ENCODE measurements at regions not wholly inside any gene's neighbourhood (a gene's known extent, or its start where the extent isn't known, plus 50 kb on each side); places are given as distances from the start of the nearest gene placed in this dataset.

DNA sequence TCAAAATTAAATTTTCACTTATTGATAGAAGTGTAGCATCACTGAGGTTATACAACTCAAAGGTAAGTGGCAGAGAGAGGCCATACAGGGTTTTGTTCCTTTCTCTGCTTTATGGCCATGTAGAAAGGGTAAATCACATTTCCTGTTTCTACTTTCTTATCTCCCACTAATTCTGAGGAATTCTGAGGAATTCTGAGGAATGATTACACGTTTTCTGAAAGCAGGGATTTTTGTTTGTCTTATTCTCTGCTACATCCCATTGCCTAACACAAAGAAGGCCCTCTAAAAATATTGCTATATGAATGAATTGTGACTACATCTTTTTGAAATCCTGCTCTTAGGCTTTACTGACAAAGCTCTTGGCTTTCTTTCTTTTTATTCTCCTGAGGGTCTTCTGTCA is 516.9 kb upstream of the ZNF608 start:
- DNase-seq = no peak

DNA sequence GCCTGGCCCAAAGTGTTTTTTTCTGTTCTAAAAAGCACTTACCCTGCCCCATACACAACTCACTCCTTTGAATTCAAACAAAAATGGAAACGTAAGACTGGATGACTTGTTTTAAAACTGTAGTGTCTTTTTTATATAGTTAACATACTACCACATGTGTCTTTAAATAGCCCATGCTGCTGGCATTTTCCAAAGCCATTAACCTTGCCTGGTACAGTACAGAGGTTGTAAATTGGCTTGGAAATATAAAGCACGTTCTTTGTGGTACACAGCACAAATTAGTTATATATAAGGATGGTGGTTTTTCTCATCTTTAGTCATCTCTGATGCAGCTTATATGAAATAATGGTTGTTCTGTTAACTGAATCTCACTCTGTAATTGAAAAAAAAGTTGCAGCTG is 519.7 kb upstream of the ZNF608 start:
- no peak for DNase-seq

DNA sequence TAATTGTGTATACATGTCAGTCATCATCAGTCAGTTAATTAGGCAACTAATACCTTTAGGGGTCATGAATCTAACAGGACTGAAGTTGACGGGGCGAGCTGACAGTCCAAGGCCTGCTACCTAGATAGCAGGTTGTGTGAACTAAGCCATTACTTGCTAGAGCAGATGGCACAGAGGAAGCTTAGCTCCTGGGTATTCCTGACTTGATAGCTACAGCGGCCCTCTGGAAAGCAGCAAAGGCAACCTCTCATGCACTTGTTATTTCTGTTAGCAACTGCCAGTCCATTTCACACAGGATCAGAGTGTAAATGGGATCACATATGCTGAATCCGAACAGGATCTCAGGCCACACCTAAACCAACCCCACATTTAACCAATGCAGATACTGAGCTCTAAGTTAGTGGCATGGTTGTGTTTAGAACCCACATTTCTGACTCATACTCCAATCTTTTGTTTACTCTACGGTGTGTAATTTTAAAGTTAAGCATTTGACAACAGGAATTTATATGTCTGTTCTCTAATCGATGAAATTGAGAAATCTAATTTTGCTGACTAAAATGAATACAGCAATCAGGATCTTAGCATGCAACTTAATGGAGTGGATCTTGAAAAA is 521.3 kb upstream of the ZNF608 start:
- no peak for DNase-seq

DNA sequence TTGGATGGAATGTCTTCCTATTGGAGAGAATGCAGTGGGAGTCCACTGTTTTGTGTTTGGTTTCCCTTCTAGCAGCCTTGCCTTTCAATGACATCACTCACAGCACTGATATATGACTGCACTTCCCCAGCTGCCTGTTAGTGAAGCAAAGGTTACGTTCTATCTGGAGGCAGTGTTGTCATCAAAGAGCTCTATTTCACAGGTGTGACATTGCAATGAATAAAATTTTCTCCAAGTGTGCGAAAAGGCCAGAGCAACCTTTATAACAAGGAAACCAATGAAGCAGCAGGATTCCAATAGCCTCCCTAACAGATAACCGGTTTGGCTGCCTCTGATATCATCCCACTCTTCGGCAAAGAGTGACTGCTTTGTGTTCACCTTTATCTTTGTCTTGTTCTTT is 523.5 kb upstream of the ZNF608 start:
- DNase-seq = no peak

DNA sequence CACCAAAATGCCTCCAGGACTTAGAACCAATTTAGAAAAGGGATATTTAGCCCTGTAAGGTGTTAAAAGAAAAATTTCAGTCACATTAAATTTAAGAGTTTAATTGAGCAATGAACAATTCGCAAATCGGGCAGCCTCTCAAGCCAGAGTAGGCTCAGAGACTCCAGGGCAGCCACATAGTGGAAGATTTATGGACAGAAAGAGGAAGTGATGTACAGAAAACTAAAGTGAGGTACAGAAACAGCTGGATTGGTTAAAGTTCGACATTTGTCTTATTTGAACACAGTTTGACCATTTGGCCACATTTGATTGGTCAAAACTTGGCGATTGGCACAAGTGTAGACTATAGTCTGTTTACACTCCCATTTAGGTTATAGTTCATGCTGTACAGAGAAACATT is 525.9 kb upstream of the ZNF608 start:
- no peak for DNase-seq

DNA sequence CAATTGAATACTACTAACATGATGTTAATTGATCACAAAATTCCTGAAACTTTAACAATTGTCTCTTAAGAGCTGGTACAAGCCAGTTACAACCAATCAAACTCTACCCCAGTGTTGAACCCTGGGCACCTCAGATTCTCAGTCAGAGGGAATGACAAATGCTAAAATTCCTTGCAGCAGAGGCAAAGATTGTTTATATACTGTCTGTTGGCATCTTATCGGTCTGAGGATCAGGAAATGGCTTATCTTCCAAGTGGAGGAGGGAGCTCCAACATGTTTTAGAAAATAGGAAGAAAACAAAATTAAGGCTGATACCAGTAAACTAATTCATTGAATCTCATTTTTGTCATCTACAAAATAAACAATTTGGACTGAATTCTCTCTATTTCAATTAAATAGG is 527.8 kb upstream of the ZNF608 start:
- DNase-seq = no peak

DNA sequence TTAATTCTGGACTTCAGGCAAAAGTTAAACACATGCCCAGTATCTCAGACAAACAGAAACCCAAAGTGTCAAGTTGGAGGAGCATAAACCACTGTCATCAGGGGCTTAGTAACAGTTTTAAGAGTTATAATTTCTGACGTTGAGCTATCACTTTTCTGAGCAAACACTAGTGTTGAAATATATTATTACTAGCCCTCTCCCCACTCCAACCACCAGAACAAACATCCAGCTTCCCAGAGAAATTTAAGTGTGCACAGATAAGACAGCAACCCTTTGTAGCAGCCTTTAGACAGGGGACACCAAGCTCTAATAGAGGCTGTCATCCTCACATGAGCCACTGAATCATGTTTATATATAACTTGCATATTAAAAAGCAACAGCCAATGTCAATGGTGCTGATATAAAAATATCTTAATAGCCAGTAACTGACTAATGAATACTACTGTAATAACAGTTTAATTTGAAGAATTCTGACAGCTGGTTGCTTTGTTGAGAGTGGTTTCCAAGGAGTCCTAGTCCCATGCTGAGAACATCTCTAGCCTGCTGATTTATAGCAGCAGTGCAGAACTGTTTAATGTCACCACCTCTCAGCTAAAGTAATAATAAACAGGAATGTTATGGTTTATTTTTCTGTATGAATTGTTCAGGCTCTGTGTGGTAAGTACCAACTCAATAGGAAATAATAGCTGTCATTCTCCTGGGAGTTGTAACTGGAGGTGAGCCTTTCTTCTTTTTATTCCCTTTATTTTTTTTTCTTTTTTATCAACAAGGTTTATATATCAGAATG is 528.7 kb upstream of the ZNF608 start:
- DNase-seq = no peak

DNA sequence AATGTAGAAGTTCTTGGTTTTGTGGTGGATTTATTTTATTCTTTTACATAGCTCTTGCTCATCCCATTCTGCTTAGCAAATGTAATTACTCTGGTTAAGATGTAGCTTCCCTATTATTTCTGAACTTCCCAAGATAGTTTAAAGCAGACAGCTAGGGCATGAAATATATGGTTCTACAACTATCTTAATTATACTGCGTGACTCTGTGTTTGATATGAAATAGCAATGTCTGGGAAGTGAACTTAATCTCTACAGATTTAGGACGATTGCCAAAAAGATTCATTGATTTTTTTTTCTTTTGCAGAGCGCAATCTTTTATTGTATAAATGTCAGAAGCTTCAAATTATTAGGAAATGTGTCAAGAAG is 529.3 kb upstream of the ZNF608 start:
- no peak for DNase-seq

DNA sequence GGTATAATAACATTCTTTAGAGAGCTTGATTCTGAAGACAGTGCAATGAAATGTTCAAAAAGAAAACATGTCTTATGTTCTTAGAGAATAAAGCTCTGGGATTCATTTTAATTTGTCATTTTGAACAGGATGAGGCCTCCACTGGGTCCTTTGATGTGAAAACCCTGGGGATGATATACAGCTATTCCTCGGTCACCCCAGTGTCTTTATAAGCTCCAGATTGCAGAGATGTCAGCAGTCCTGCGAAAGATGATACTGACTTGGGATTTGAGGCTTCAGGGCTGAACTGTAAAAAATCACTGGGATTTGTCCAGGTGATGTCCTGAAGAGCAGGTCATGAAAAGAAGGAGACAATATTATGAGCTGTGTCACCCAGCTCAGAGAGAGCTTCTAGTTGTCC is 529.7 kb upstream of the ZNF608 start:
- DNase-seq = no peak

DNA sequence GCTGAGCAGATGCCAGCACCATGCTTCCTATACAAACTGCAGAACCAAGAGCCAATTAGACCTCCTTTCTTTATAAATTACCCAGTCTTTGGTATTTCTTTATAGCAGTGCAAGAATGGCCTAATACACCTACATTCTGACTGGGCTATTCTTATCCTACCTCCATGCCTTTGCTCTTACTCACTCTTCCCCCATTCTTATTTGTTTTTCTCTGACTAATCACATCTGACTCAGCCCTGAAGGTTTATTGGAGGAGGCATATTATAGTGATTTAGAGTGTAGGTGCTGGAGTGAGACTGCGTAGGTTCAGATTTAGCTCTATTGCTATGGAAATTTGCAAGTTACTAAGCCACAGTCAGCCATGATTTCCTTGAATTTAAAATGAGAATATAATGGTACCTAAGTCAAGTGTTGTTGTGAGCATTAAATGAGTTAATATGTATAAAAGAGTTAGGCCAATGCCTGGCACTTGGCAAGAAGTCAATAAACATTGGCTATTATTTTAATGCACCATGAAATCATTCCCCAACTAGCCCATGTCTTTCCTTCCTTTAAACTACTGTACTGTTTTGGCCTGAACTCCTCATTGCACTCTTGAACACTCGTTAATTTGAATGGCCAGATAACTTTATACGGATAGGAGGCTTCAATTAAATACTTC is 531.2 kb upstream of the ZNF608 start:
- no peak for DNase-seq

DNA sequence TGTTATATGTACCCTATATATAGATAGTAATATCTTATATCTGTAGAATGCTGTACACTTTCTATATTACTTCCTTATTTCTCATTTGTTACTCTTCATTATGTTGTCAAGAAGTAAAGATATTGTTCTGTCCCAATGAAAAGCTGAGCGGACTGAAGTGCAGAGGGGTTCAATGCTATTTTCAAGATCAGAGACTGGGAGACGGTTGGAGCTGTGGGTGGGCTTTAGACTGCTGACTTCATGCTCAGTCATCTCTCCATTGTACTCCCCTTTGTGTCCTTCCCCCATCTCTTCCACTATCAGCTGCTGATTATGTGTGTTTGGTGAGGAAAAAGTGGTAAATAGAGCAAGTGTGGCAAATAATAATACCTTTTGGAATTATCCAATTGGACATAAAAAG is 532.3 kb upstream of the ZNF608 start:
- no peak for DNase-seq

DNA sequence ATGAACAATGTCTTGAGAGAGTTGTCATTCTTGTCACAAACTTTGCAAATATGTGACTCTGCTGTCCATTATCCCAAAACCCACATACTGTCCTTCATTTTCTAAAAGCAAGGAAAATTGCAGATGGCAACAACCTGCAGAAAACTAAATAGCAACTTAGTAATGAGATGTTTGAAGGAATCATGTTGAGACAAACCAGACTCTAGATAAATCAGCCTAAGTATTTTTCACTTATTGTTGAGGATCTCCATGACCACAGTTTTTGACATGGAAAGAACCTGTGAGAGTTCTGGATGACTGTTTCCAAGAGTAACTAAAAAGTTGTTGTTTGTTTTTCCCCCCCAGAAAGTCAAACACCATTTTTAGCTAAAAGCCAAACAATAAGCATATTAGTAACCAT is 535.2 kb upstream of the ZNF608 start:
- DNase-seq = no peak

DNA sequence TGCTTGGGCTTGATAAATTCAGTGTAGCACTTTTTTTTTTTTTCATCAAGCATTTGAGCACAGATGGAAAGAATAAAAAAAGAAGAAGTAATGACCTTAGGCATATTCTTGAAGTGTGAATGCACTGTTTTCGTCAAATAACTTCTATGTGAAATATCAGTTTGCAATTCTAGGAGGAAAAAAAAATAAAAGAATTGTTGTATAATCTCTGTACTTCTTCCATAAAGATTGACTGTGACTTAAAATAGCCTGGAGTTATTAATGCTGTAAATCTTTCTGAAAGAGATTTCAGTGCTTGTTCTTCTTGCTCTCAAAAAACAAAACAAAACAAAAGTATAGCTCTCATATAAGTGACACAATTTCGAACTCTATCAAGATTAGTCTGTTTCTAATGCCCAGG is 536.9 kb upstream of the ZNF608 start:
- no peak for DNase-seq

DNA sequence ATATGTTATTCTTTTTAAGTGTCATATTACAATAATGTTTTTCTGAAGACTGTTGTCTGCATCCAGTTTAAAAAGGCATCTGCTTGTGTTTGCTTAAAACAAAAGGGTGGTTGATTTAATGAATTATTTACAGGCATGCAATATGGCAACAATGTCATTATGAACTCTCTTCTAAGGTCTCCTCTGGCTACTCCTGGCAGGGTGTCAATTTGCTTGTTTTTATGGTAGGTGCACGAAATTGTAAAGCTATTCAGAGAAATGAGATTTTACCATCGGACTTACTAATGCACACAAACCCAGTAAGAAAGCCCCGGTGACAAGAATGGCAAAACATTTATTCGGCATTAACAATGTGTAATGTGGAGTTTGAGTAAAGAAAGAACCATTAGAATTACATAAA is 539.8 kb upstream of the ZNF608 start:
- DNase-seq = no peak

DNA sequence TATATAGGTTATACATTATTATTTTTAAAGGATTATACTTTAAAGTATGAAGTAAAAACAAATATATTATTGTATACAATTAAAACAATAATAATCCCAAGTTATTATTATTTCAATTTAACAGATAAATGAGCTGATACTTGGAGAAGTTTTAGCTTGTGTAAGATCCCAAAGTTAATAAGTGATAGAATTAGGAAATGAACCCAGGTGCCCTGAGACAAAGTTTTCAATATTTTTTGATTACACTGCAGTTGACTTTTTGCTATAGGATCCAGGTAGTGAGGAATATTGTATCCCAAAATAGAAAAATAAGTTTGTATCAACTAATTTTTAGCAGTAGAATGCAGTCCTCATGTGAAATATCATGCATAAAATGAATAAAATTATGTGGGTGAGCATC is 543.2 kb upstream of the ZNF608 start:
- no peak for DNase-seq

DNA sequence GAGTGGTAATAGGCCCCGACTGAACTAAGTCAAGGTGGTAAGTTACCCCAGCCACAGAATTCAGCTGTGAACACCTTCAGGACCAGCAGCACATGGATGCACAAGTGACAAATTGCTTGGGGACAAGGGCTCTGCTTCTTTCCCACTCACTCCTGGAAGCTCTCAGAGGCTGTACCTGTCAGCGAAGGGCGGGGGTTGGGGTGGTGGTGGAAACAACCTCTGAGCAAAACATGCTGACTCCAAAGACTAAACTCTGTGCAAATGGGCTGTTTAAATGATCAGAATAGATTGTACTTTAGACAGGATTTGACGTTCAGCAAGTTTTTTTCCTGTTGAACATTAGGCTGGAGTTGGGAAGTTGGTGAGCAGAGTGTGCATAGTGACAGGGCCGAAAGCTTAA is 544.5 kb upstream of the ZNF608 start:
- DNase-seq = no peak

DNA sequence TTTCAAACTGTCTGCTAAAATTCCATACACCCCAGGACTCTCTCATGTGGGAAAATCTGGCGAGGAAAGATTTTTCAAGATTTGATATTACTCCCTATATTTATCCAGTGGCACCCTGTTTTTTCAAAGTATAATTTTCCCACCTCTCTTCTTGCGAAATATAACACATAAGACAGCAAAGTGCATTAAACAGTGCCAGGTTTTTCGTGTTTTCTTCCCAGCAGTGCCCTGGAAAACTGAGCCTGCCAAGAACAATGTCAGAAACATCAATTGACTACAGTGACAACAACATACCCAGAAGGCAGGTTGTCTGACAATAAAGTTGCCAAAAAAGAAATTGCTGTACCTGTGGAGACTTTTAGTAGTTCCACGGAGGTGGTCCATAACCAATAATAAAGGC is 545.0 kb upstream of the ZNF608 start:
- no peak for DNase-seq

DNA sequence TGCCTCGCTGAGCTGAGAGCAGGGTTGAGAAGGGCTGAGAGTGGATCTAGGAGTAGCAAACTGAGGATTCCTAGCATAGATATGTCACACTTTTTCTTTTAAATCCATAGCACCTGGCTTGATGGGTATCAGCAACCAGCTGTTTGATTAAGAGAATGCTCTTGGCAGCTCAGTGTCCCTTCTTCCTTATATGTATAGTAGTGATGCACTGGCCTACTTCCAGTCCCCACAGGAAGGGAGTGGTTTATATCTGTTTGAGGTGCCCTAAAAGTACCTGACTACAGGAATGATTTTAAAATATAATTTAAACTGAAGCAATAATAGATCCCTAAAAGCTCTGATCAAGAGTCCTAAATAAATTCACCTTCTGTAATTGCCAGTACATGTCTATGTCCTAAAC is 546.8 kb upstream of the ZNF608 start:
- no peak for DNase-seq

DNA sequence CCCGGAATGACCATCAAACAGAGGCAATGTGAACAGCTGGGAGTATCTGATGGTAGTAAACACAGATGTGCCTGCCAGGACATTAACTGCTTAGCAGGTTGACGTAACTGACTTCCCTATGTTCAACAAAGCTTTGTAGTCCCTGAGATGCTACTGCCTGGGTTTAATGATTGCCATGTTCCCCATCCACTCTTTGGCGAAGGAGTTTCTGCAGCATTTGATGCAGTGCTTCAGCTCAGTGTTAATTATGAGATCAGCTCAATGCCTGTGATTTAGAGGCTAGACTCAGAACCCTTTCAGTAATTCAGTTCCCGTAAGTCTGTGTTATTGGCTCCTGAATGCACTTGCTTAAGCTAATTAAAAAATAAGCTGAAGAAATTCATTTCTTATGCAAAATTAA is 547.3 kb upstream of the ZNF608 start:
- no peak for DNase-seq

DNA sequence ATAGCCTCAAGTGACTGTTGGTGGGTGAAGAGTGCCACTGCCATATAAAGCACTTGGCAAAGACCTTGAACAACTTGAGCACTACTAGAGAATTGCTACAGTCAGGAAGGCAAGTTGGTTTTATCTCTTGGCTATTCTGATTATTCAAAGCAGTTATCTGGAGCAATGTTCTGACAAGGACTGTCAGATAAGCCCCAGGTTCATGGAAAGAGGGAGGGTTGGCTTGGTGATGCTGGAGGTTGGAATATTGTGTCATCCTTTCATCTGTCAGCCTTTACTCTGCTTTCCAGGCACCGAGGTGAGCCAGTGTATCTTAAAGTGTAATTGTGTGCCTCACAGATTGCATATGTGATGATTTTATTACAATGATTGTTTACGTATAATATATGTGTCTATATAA is 548.4 kb upstream of the ZNF608 start:
- DNase-seq = no peak

DNA sequence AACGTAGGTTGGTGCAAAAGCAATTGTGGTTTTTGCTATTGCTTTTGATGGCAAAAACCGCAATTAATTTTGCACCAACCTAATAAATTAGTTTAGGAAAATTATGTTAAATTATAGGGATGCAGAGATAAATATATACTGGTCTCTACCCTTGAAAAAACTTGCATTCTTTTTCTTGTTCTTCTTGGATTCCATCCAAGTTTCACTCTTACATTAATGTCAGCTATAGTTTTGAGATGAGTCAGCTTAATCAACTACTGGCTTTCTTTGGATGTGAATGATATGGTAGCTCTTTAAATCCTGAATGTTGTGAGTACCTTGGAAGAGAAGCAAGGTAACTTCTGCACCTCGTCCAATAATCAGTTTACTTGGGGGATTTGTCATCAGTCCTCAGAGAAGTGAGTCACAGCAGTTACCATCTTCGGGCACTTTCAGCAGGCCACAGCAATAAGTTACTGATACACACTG is 549.0 kb upstream of the ZNF608 start:
- no peak for DNase-seq

DNA sequence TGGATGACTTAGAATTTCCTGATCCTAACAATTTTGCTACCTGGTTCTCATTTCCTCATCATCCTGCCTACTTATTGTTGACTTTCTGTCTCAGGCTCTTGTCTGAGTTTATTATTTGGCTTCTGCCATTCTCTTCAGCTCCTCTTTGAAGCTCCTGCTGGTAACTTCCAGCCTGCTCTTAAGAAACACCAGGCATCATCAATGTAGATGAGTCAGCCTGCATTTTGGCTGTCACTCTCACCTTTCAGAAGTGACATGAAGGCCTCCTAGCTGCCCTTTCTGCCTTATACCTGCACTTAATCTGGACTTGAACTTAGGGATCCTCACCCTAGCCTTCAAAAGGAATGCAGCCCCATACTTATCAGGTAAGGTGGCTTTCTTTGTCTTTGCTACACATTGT is 551.8 kb upstream of the ZNF608 start:
- DNase-seq = no peak

DNA sequence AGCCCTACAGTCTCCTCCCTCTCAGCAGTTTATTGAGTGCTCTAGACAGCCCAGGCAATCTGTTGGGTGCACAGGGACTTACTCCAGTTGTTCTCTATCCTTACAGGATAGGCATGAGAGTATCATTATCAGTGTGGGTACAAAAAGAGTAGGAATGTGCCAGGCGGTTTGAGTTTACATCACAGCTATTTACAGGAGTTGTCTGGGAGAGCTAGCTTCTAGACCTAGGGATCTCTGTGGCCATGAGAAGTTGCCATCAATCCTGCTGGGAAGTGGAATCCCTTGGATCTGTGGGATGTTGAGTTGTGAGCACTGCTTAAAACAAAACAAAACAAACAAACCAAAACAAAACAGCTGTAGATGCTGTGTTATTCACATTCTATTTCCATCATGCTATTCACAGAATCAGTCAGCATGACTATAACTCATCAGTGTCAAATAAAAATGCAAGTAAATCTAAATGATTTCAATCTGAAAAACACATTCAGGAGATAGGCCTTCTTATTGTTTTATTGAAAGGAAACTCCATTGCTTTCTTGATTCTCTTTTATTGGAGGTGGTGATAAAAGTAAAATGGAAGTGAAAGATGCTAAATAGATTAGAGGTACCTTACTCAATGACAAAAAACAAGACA is 552.4 kb upstream of the ZNF608 start:
- DNase-seq = no peak

DNA sequence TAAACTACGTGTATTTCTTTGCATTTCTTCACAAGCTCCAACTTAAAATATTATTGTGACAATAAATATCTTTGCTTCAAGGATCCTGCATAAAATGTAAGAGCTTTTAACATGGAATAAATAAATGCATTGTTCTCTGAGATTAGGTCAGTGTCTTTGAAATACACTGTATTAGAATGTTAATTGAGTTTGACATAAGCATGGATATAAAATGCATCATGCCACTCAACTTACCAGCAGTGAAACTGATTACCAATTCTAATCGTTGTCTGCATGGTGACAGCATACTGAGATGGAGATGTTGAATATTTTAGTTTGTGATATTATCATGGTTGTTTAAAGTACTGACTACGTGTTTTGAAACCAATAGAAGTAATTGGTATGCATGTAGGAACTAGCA is 555.3 kb upstream of the ZNF608 start:
- no peak for DNase-seq

Measured in SIG-M5 (cell line).